GM12892 (cell line): ENCODE measurements at regions not wholly inside any gene's neighbourhood (a gene's known extent, or its start where the extent isn't known, plus 50 kb on each side); places are given as distances from the start of the nearest gene placed in this dataset.

Experiments used
- POLR2A ChIP-seq: IDR thresholded peaks from 2 replicates; pipeline ENCODE4 v1.6.1; 2011; ENCODE audit warnings: low read depth, low read length, control low read depth
- TAF1 ChIP-seq: IDR thresholded peaks from 2 replicates; pipeline ENCODE4 v1.6.1; 2011; ENCODE audit warnings: low read depth, mild to moderate bottlenecking, control low read depth, low read length, borderline replicate concordance

- TF ChIP-seq POLR2A (no peak), TAF1 (no peak)
These were observed 687.8 kb downstream of the SLC4A3 start for GRCh38 chr2:220315098-220315823.
